Lower leg skin (tissue), 4 donors: ENCODE measurements at regions not wholly inside any gene's neighbourhood (a gene's known extent, or its start where the extent isn't known, plus 50 kb on each side); places are given as distances from the start of the nearest gene placed in this dataset.
"Not testable (repeated sequence)": the region's sequence is repeated elsewhere in the genome, so short reads cannot be mapped to it uniquely, and the experiment has no call there.

Experiments
- DNase-seq, 2 donors: peaks; one replicate each; pipeline ENCODE4 v3.0.0-alpha.2; 2019; ENCODE audit warnings: low spot score in 2 of 2
- H3K4me3 ChIP-seq: fragments of 200-600 bp; sonication (generic); 2 replicates; pipeline ENCODE4 v1.5.1; 2017; ENCODE audit warnings: mild to moderate bottlenecking, low read depth; ENCODE audit not compliant: poor library complexity, severe bottlenecking
- POLR2A ChIP-seq, 2 donors: fragments of 450-650 bp; IDR thresholded peaks; one replicate each; pipeline ENCODE4 v1.6.1; 2016 to 2017; ENCODE audit warnings: antibody characterized with exemption in 2 of 2, mild to moderate bottlenecking in 1 of 2, moderate library complexity in 1 of 2
- WGBS, 2 donors: methylation state at CpG; one replicate each; pipeline ENCODE4 v1.1.5; 2018; 5-methylcytosine and 5-hydroxymethylcytosine counted together
- intact Hi-C: fragments of 100-400 bp; cut with DNase I; formaldehyde crosslinking; loops from one replicate; pipeline ENCODE4 v1.15.0; 2023; ENCODE audit warnings: low total_unique reads
- TF ChIP-seq, protein P1 (sequence below), 3 donors: fragments of 450-650 bp; IDR thresholded peaks; one replicate each; pipeline ENCODE4 v1.5.1; 2016; ENCODE audit warnings: antibody characterized with exemption in 3 of 3, mild to moderate bottlenecking in 3 of 3, moderate library complexity in 2 of 3

- DNase-seq: no peak
- 86 to 100% methylated on average over 1 of the region's 1 CpG for WGBS, 2 donors
- H3K4me3 ChIP-seq: no peak overlapping the region
- intact Hi-C loops: no loop called here
- TF ChIP-seq, protein P1, sequence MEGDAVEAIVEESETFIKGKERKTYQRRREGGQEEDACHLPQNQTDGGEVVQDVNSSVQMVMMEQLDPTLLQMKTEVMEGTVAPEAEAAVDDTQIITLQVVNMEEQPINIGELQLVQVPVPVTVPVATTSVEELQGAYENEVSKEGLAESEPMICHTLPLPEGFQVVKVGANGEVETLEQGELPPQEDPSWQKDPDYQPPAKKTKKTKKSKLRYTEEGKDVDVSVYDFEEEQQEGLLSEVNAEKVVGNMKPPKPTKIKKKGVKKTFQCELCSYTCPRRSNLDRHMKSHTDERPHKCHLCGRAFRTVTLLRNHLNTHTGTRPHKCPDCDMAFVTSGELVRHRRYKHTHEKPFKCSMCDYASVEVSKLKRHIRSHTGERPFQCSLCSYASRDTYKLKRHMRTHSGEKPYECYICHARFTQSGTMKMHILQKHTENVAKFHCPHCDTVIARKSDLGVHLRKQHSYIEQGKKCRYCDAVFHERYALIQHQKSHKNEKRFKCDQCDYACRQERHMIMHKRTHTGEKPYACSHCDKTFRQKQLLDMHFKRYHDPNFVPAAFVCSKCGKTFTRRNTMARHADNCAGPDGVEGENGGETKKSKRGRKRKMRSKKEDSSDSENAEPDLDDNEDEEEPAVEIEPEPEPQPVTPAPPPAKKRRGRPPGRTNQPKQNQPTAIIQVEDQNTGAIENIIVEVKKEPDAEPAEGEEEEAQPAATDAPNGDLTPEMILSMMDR (IDR thresholded peaks at IDR 0.05): no peak
- TF ChIP-seq POLR2A (IDR thresholded peaks at IDR 0.05): no peak
These were observed 93.9 kb upstream of the SYT10 start for GRCh38 chr12:33533527-33533926.

DNA sequence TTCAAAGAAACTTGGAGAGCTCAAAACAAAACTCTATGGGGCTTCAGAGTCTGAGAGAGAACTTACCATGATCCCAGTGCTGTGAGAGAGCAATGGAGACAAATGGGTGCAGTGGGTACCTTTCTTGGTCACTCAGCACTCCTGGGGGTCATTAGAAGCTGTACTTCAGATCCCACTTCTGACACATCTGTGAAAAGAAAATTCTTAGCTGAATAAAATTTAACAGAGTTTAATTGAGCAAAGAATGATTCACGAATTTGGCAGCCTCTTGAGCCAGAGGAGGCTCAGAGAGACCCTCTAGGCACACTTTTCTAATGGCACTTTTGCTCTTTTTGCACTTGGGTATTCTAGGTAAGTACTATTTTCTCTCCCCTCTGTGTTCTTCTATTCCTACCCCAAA is 96.8 kb upstream of the SYT10 start:
- TF ChIP-seq POLR2A (IDR thresholded peaks at IDR 0.05): no peak
- TF ChIP-seq, protein P1 (IDR thresholded peaks at IDR 0.05): no peak

DNA sequence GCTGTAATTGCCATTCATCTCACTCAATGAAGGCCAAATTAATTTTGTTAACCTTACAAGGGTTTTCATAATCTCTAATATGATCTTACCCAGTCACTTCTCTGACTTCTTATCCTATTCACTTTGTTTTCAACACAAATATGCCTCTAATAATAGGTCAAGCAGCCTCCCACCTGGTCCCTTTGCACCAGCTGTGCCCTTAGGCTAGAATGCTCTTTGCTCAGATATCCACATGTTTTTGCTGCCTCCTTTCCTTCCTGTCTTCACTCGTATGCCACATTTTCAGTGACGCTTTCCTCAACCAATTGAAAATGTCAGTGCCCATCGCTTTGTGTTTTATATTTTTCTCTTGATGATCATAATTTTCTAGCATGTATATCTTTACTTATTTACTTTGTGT is 106.4 kb upstream of the SYT10 start:
- TF ChIP-seq POLR2A (IDR thresholded peaks at IDR 0.05): no peak
- TF ChIP-seq, protein P1 (IDR thresholded peaks at IDR 0.05): no peak
- no peak overlapping the region for H3K4me3 ChIP-seq
- no peak for DNase-seq
- 58 to 63% methylated on average over 3 of the region's 3 CpGs for WGBS, 2 donors
- intact Hi-C loops: no loop called here

More for the DNA sequence above, 96.8 kb upstream of the SYT10 start:
- DNase-seq: no peak
- WGBS, 2 donors: 26 to 27% methylated on average over 1 of the region's 1 CpG
- H3K4me3 ChIP-seq: no peak overlapping the region
- intact Hi-C loops: no loop called here

- no peak for TF ChIP-seq POLR2A (IDR thresholded peaks at IDR 0.05)
- TF ChIP-seq, protein P1 (IDR thresholded peaks at IDR 0.05): no peak
- no peak overlapping the region for H3K4me3 ChIP-seq
- intact Hi-C loops: no loop called here
- no peak for DNase-seq
- 90 to 92% methylated on average over 3 of the region's 3 CpGs for WGBS, 2 donors
These were observed 107.5 kb upstream of the SYT10 start for GRCh38 chr12:33547084-33547483.

DNA sequence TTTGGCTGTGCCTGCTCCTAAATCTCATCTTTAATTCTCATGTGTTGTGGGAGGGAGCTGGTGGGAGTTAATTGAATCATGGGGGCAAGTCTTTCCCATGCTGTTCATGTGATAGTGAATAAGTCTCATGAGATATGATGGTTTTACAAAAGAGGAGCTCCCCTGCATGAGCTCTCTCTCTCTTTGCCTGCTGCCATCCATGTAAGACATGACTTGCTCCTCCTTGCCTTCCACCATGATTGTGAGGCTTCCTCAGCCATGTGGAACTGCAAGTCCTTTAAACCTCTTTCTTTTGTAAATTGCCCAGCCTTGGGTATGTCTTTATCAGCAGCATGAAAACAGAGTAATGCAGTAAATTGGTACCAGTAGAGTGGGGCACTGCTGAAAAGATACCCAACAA is 110.6 kb upstream of the SYT10 start:
- DNase-seq, H3K4me3 ChIP-seq, intact Hi-C loops: not testable (repeated sequence)

DNA sequence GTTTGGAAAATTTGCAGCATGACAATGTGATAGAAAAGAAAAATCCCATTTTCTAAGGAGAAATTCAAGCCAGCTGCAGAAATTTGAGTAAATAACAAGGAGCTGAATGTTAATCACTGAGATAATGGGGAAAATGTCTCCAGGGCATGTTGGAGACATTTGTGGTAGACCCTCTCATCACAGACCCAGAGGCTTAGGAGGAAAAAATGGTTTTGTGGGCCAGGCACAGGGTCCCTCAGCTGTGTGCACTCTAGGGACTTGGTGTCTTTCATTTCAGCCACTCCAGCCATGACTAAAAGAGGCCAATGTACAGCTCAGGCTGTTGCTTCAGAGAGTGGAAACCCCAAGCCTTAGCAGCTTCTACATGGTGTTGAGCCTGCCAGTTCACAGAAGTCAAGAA is 111.4 kb upstream of the SYT10 start:
- no peak overlapping the region for H3K4me3 ChIP-seq
- TF ChIP-seq POLR2A (IDR thresholded peaks at IDR 0.05): no peak
- TF ChIP-seq, protein P1 (IDR thresholded peaks at IDR 0.05): no peak
- intact Hi-C loops: no loop called here
- DNase-seq: no peak
